Thyroid gland (tissue), 4 donors: ENCODE measurements at regions not wholly inside any gene's neighbourhood (a gene's known extent, or its start where the extent isn't known, plus 50 kb on each side); places are given as distances from the start of the nearest gene placed in this dataset.

ENCODE experiments used
- DNase-seq, 2 donors: peaks; one replicate each; pipeline ENCODE4 v3.0.0-alpha.2; 2019
- H3K27ac ChIP-seq, 3 donors: fragments of 200-600 bp; sonication (generic); 1 replicate in 2 of 3; 2 replicates in 1 of 3; pipeline ENCODE4 v1.5.1; 2016 to 2019; ENCODE audit warnings: mild to moderate bottlenecking in 1 of 3, moderate library complexity in 1 of 3
- H3K27me3 ChIP-seq: fragments of 200-600 bp; sonication (generic); one replicate; pipeline ENCODE4 v1.5.1; 2019
- H3K36me3 ChIP-seq, 2 donors: fragments of 200-600 bp; sonication (generic); one replicate each; pipeline ENCODE4 v1.5.1; 2016 to 2019
- H3K4me1 ChIP-seq, 2 donors: fragments of 200-600 bp; sonication (generic); one replicate each; pipeline ENCODE4 v1.5.1; 2017 to 2019
- H3K4me3 ChIP-seq, 3 donors: fragments of 200-600 bp; sonication (generic); replicated peaks in 1 of 3; 1 replicate in 2 of 3; 2 replicates in 1 of 3; pipeline ENCODE4 v1.5.1; 2016; ENCODE audit warnings: mild to moderate bottlenecking in 1 of 3
- H3K9me3 ChIP-seq: fragments of 200-600 bp; sonication (generic); one replicate; pipeline ENCODE4 v1.5.1; 2017
- CTCF ChIP-seq, 6 experiments: fragments of 200-600 bp in 3 of 6; fragments of 450-650 bp in 3 of 6; sonication (generic) in 3 of 6; IDR thresholded peaks; one replicate each; pipeline ENCODE4 v1.5.1; 2016 to 2019; ENCODE audit warnings: antibody characterized with exemption in 6 of 6, mild to moderate bottlenecking in 2 of 6, inconsistent platforms in 1 of 6, moderate library complexity in 1 of 6
- POLR2A ChIP-seq, 2 donors: fragments of 450-650 bp; IDR thresholded peaks; one replicate each; pipeline ENCODE4 v1.6.1; 2017; ENCODE audit warnings: antibody characterized with exemption in 2 of 2, mild to moderate bottlenecking in 2 of 2, moderate library complexity in 1 of 2
- WGBS, 2 donors: methylation state at CpG; one replicate each; pipeline ENCODE4 v1.1.5; 2017; 5-methylcytosine and 5-hydroxymethylcytosine counted together
- intact Hi-C: fragments of 100-400 bp; cut with DNase I; formaldehyde crosslinking; loops from one replicate; pipeline ENCODE4 v1.15.1; 2023

- H3K27ac ChIP-seq = no peak overlapping the region
These were observed 624.4 kb downstream of the ADCYAP1 start for GRCh38 chr18:1528964-1529509.

GRCh38 chr18:1530650-1531049 lies 626.0 kb downstream of the ADCYAP1 start:
- DNase-seq = no peak
- Histone ChIP-seq H3K4me3 (no peak overlapping the region), H3K36me3 (no peaks in the 10 kb centered on the region), H3K4me1 (no peaks in the 10 kb centered on the region), H3K27me3 (no peaks in the 10 kb centered on the region), H3K9me3 (no peaks in the 10 kb centered on the region), H3K27ac (no peak overlapping the region)
- intact Hi-C loops = no loop called here
- TF ChIP-seq POLR2A (IDR thresholded peaks at IDR 0.05) (no peak), CTCF (IDR thresholded peaks at IDR 0.05) (no peak)

More at GRCh38 chr18:1528964-1529509, 624.4 kb downstream of the ADCYAP1 start:
- no peak overlapping the region for H3K4me3 ChIP-seq
- intact Hi-C loops = no loop called here
- no peaks in the 10 kb centered on the region for H3K9me3 ChIP-seq
- H3K4me1 ChIP-seq = no peaks in the 10 kb centered on the region
- no peaks in the 10 kb centered on the region for H3K36me3 ChIP-seq
- TF ChIP-seq CTCF (IDR thresholded peaks at IDR 0.05) (no peak), POLR2A (IDR thresholded peaks at IDR 0.05) (no peak)
- H3K27me3 ChIP-seq = no peaks in the 10 kb centered on the region
- 67 to 78% methylated on average over 2 of the region's 2 CpGs for WGBS, 2 donors
- DNase-seq = no peak

GRCh38 chr18:1539276-1539675 lies 634.6 kb downstream of the ADCYAP1 start:
- Histone ChIP-seq H3K27me3 (no peaks in the 10 kb centered on the region), H3K4me1 (no peaks in the 10 kb centered on the region), H3K36me3 (no peaks in the 10 kb centered on the region), H3K4me3 (no peak overlapping the region), H3K9me3 (no peaks in the 10 kb centered on the region), H3K27ac (no peak overlapping the region)
- WGBS, 2 donors = 84 to 85% methylated on average over 2 of the region's 2 CpGs
- no peak for DNase-seq
- no peak for TF ChIP-seq CTCF (IDR thresholded peaks at IDR 0.05)
- no peak for TF ChIP-seq POLR2A (IDR thresholded peaks at IDR 0.05)
- intact Hi-C loops = no loop called here

- DNase-seq = no peak
- TF ChIP-seq POLR2A (IDR thresholded peaks at IDR 0.05) (no peak), CTCF (IDR thresholded peaks at IDR 0.05) (no peak)
- Histone ChIP-seq H3K27ac (no peak overlapping the region), H3K9me3 (no peaks in the 10 kb centered on the region), H3K4me3 (no peak overlapping the region), H3K36me3 (no peaks in the 10 kb centered on the region), H3K27me3 (no peaks in the 10 kb centered on the region), H3K4me1 (no peaks in the 10 kb centered on the region)
- 67 to 68% methylated on average over 8 of the region's 8 CpGs for WGBS, 2 donors
- intact Hi-C loops = no loop called here
These were observed 636.8 kb downstream of the ADCYAP1 start for GRCh38 chr18:1541478-1541877.

GRCh38 chr18:1542230-1542774 lies 637.6 kb downstream of the ADCYAP1 start:
- Histone ChIP-seq H3K27ac (no peak overlapping the region), H3K4me3 (no peak overlapping the region), H3K36me3 (no peaks in the 10 kb centered on the region), H3K9me3 (no peaks in the 10 kb centered on the region), H3K27me3 (no peaks in the 10 kb centered on the region), H3K4me1 (no peaks in the 10 kb centered on the region)
- WGBS, 2 donors = 76 to 80% methylated on average over 2 of the region's 2 CpGs
- TF ChIP-seq CTCF (IDR thresholded peaks at IDR 0.05) (no peak), POLR2A (IDR thresholded peaks at IDR 0.05) (no peak)
- intact Hi-C loops = no loop called here
- no peak for DNase-seq
